Right kidney (tissue), 1 donor: ENCODE measurements at regions not wholly inside any gene's neighbourhood (a gene's known extent, or its start where the extent isn't known, plus 50 kb on each side); places are given as distances from the start of the nearest gene placed in this dataset.

Experiments used
- DNase-seq: peaks from one replicate; pipeline ENCODE4 v3.0.0-alpha.2; 2016

DNA sequence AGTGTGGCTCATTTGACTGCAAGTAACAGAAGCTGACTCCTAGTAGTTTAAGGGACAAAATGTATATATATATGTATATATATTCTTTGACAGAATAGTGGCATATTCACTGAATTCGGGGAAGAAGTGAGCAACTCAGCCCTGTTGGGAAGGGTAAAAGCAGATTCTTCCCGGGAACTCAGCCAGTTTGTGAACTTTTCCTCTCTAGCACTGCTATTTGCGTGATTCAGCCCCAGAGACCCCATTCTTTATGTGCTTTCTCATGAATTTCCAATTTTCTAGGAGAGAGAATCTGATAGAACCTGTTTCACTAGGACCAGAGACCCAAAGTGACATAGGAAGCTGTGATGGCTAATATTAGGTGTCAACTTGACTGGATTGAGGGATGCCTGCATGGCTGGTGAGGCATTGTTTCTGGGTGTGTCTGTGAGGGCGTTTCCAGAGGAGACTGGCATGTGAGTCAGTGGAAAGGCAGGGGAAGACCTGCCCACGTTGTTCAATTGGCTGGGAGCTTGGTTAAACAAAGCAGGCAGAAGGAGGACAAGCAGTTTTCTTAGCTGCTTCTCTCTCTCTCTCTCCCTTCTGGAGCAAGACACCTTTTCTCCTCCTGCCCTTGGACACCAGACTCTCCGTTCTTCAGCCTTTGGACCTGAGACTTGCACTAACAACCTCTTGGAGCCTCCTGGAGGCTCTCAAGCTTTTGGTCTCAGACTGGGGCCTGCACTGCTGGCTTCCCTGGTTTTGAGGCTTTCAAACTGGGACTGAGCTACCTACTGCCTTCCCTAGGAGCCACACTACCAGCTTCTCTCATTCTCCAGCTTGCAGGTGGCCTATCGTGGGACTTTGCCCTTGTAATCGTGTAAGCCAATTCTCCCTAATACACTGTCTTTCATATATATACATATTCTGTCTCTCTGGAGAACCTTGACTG lies 93.4 kb upstream of the KCNK1 start:
- no peak for DNase-seq

DNA sequence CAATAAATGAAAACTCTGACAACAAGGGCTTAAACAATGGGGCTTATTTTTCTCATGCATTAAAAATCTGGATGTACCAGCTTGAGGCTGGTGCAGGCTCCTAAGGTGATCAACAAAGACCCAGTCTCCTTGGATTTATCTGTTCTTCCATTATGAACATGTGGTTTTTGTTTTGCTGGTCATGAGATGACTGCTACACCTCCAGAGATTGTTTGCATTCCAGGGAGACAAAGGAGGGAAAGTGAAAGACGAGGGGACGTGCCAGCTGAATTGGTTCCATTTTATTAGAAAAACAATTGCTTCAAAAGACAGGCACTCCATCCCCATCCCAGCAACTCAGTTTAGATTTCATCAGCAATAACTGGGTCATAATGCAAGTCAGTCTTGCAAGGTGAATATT lies 90.9 kb upstream of the KCNK1 start:
- DNase-seq: no peak

DNA sequence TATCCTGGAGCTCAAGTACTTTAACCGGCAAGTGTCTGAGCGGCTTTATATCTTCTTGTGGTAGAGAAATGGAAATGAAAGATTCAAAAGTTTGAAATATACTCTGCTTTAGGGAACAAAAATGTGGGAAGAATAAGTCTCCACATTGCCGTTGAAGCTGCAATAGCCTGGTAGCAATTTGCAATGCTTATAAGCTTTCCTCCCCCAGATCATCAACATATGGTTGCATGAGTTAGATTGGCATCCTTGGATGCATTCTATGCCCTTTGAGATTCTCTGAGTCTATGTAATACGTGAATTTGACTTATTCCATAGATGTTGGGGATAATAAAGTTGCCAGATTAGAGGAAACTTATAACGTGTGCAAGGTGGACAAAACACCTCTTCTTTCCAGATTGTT lies 86.1 kb upstream of the KCNK1 start:
- DNase-seq: no peak

DNA sequence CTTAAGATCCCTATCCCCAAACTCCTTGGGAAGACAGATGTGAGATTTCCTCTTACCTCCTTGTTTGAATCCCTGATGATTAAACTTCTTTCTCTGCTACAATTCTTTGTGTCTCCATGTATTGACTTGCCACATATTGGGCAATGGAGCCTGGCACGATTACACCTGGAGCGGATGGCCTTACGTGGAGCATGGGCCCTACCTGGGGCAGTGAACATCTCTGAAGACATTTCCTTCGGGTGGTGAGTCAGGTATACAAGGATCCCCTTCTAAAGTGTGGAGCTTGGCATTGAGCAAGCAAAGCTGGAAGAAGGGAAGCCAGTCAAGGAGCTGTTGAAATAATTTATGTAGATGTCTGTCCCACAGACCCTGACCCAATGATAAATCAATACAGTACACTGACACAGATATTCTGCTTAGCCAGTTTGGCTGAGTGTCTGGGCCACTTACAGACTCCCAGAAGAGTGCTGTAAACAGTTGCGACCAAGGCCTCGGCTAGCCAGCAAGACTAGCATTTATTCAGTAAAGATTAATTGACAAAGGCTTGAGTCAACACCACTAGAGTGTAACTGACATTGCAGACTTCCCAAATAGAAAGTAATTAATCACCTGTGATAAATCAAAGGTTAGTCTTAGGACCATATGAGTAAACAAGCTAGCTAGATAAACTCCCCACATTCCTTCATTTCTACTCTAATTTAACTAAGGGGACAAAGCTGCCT lies 83.1 kb upstream of the KCNK1 start:
- no peak for DNase-seq

DNA sequence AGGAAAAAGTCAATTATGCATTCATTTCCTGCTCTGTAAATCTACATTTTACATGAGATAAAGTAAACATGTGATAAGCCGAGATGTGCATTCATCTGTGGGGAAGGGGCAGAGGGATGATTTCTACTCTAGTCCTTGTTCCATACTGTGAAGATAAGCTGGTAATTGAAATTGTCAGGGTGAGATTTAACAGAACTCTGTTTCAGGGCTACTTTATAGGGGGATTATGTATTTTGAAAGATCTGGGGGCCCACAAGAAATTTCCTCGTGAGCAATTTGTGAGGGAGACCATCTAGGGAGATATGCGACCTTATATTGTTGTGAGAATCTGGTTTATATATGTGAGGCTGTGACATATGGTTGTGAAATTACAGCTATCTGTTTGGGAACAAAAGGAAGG lies 73.1 kb upstream of the KCNK1 start:
- no peak for DNase-seq

DNA sequence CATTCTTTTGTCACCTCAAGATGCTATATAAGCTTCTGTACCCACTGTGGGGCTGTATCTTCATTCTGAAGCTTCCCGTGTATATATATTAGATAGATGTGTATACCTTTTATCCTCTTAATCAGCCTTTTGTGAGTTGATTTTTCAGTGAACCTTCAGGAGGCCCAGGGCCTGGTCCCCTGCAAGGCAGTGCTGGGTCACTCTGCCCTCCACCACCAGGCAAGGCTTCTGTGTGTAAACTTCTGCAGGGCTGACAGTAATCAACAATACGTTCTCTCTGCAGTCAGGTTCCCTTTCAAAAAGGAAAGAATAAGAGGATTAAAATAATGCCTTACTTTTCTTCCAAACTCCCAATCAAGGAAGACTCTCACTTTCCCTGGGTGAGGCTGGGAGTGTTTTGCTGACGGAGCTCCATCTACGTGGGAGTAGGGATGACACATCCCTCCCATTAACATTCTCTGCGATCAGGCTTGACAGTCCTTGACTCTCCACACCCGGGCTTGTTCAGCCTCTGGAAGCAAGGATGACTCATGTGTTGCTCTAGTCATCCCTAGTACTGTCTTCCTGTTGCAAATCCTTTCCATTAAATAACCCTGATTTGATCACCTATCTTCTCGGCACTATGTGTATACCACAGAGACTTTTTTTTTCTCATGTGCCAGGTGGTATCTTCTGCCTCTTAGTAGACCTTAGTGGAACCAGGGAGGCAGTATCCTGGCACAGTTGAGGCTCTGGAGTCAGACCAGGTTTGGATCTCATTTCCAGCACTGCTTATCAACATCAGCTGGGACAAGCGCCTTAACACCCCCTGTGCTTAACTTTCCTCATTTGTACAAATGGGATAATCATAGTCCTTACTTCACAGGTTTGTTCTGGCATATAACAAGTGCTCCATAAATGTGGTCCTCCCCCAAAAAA lies 70.3 kb upstream of the KCNK1 start:
- DNase-seq: no peak

DNA sequence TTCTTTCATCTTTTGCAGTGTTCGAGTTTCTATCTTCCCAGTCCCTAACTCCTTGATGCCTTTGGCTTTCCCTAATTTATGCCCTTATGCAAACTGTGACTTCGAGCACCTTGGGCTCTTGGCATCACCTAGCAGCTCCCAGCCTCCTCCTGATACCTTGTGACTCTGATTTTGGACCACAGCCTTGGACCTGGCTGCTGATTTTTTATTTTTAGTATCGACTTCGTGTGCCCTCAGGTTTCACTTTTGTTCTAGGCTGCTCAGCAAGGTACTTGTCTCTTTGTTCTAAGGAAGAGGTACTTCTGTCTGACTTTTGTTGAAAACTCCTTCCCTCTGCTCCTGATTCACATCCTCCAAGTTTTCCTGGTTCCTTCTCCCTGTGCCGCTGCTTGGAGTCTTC lies 69.6 kb upstream of the KCNK1 start:
- no peak for DNase-seq

DNA sequence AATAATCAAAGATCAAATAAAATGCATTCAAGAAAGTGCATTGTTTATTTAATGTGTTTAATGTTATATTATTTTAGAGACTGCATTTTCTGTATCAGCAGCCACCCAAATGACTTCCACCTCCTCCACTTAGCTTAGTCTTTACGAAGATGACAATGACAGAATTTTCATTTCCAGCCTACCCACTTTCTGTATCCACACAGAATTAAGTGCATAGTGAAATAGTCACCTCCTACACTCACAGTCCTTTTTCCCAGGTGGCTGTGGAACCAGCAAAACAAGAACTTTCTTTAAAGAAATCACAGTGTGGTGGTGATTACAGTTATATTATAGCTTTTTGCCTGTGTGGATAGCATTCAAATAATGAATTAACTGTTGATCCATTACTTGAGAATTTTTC lies 66.2 kb upstream of the KCNK1 start:
- no peak for DNase-seq

DNA sequence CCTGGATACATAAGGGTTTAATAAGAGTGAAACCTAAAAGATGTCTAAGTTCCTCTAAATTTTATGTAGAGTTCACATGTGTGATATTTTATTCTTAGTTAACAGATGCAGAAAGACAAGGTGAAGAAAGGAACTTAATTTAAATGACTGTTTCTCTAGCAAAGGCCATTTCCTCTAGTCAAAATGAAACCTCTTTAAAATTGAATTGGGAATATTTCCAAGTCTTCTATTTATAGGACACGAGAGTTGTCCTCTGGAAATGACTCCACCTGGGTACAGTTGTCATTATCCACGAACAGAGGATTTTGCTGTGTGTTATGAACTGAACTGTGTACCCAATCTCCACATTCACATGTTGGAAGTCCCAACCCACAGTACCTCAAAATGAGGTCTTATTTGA lies 64.5 kb upstream of the KCNK1 start:
- DNase-seq: no peak

DNA sequence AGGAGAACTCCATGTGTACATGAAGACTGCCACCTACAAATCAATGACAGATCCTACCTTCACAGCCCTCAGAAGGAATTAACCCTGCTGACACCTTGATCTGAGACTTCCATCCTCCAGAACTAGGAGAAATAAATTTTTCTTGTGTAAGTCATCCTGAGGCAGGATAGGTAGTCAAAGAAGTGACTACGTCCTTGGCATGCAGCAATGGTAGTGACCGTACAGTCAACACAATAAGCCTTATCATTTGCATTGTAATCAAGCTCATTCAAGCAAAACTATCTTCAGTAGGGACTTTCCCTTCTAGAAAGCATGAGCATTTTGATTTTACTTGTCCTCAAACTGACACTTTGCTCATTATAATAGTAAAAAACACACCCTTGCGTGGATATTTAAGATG lies 64.0 kb upstream of the KCNK1 start:
- DNase-seq: no peak

DNA sequence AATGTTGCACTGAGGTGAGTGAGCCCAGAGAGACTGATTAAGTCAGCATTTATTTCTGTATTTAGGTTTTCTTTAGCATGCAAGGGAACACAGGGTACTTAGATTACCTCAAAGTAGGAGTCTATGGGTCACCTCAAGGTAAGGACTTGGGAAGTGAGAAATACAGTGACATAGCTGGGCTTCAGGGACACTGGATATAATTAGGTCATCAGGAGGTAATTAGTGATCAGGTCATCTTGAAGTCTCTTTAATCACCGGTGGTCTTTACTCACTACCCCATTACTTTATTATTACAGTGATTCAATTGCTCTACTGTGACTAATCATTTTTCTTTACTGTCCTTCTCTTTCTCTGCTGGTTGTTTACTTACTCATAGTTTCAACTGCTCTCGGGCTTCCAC lies 59.9 kb upstream of the KCNK1 start:
- no peak for DNase-seq

DNA sequence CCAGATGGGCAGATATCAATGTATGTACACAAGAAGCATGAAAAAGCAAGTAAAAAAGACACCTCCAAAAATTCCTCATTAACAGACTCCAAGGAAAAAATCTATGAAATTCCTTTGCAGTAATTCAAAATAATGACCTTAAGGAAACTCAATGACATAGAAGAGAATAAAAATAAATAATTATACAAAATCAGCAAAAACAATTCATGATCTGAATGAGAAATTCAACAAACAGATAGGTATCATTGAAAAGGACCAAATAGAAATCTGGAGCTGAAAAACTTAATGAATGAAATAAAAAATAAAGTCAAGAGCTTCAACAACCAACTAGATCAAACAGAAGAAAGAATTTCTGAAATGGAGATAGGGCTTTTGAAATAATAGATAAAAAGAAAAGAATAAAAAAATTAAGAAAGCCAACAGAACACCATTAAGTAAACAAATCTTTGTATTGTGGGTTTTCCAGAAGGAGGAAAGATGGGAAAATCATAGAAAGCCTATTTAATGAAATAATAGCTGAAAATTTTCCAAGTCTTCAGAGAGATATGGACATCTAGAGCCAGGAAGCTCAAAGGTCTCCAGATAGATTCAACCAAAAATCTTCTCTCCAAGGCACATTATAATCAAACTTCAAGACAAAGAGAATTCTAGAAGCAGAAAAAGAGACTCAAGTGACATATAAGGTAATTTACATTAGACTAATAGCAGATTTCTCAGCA lies 52.0 kb upstream of the KCNK1 start:
- DNase-seq: no peak
